ENCODE measurements at regions not wholly inside any gene's neighbourhood (a gene's known extent, or its start where the extent isn't known, plus 50 kb on each side); places are given as distances from the start of the nearest gene placed in this dataset.
"Not testable (repeated sequence)": the region's sequence is repeated elsewhere in the genome, so short reads cannot be mapped to it uniquely, and the experiment has no call there.

DNA sequence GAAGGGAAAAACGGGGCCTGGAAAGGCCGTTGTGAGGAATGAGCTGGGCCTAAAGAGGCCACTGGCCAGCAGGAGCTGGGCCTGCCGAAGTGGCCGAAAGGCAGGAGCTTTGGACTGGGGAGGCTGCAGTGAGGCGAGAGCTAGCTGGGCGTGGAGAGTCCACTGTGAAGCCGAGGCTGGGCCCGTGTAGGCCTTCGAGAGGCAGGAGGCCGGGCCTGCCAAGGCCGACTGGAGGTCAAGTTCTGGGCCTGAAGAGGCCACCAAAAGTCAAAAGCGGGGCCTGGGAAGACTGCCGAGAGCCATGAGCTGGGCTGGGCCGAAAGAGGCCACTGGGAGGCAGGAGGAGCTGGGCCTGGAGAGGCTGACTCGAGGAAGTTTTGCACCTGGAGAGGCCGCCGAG is 69.6 kb upstream of the COBL start:
- not testable (repeated sequence) for DNase-seq (ENCODE audit: low read depth); H3K4me3 ChIP-seq (ENCODE audit: low read depth, low read length)

DNA sequence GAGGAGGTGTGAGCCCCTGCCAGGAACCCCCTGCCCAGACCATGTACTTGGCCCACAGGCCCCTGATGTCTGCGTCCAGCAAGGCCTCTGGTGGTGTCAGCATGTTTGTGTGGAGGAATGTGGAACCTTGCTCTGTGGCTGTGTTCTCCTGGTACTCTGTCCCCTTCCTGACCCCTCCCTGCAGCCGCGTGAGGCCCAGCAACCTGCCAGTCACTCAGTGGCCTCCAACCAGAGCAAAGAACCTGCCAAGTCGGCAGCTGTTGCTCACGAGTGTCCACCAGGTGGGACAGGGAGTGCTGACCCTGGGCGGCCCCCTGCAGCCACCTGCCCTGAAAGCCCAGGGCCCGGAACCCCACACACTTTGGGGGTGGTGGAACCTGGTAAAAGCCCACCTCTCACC is 65.6 kb upstream of the COBL start:
- DNase-seq (ENCODE audit: low read depth); H3K4me3 ChIP-seq (ENCODE audit: low read depth, low read length): not testable (repeated sequence)

DNA sequence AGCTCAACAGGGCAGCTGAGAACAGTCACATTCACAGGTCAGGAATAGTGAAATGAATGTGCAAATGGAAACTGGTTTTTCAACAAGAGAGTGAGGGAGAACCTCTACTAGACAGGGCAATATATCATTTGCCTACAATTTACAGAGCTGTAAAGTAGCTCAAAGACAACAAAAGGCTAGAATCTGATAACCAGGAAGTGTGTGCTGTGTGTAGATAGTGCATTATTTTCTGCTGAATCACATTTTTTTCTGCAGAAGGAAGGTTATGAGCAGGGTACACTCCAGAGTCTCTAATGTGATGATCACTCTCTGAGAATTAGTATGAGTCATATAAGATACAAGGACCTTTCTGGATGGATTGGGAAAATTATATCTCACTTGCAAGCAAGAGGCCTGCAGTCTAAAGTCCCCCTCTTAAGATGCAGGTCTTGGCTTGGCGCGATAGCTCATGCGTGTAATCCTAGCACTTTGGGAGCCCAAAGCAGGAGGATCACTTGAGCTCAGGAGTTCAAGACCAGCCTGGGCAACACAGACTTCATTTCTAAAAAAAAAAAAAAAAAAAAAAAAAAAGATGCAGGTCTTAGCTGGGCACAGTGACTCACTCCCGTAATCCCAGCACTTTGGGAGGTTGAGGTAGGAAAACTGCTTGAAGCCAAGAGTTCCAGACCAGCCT is 59.9 kb upstream of the COBL start:
- TF ChIP-seq, protein P1, sequence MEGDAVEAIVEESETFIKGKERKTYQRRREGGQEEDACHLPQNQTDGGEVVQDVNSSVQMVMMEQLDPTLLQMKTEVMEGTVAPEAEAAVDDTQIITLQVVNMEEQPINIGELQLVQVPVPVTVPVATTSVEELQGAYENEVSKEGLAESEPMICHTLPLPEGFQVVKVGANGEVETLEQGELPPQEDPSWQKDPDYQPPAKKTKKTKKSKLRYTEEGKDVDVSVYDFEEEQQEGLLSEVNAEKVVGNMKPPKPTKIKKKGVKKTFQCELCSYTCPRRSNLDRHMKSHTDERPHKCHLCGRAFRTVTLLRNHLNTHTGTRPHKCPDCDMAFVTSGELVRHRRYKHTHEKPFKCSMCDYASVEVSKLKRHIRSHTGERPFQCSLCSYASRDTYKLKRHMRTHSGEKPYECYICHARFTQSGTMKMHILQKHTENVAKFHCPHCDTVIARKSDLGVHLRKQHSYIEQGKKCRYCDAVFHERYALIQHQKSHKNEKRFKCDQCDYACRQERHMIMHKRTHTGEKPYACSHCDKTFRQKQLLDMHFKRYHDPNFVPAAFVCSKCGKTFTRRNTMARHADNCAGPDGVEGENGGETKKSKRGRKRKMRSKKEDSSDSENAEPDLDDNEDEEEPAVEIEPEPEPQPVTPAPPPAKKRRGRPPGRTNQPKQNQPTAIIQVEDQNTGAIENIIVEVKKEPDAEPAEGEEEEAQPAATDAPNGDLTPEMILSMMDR (IDR thresholded peaks at IDR 0.05; ENCODE audit: insufficient read depth, low read depth, low read length, missing control alignments): no peak
- H3K4me3 ChIP-seq (ENCODE audit: low read depth, low read length): no peak overlapping the region
- DNase-seq (ENCODE audit: low read depth): no peak

DNA sequence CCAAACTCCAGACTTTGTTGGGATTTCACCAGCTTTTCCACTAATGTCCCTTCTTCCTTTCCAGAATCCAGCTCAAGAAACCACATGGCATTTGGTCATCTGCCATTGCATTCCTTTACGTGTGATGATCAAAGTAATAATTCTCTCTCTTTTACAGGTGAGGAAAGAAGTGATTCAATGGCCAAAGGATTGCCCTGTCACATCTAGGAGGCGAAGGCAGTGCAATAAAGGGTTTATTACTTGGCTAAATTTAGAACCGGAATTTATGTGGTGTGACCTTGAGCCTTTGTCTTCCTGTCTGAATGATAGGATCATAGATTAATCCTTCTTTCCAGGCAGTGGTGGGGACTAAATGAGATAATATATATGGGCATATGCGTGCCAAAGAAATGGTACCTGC is 58.3 kb upstream of the COBL start:
- TF ChIP-seq, protein P1 (IDR thresholded peaks at IDR 0.05; ENCODE audit: insufficient read depth, low read depth, low read length, missing control alignments): no peak
- DNase-seq (ENCODE audit: low read depth): no peak
- no peak overlapping the region for H3K4me3 ChIP-seq (ENCODE audit: low read depth, low read length)

DNA sequence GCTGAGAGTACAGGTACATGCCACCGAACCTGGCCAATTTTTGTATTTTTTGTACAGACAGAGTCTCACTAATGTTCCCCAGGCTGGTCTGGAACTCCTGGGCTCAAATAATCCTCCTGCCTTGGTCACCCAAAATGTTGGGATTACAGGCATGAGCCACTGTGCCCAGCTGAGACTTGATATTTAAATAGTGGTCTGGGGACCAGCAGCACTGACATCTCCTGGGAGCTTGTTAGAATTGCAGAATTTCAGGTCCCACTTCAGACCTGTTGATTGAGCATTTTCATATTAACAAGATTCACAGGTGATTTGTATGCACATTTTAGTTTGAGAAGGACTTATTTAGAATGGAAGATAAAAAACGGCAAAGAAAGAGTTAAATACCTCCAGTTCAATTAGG is 57.0 kb upstream of the COBL start:
- not testable (repeated sequence) for DNase-seq (ENCODE audit: low read depth); H3K4me3 ChIP-seq (ENCODE audit: low read depth, low read length)

DNA sequence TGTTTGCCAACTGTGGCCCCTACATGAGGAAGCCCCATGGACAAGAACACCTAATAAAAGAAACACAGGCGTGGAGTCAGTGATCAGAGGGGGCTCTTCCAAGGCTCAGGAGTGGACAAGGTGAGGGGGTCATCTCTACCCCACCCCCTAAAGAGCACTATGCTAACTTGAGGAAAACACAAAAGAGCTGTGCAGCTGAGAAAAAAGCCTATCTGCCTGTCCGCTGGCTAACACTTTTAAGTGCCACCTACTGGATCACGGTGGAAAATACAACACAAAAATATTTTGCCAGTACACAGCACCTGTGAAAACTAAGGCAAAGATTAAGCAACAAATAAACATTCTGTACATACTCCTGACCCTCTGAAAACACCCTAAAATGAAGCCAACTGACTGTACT is 53.1 kb upstream of the COBL start:
- TF ChIP-seq, protein P1 (IDR thresholded peaks at IDR 0.05; ENCODE audit: insufficient read depth, low read depth, low read length, missing control alignments): peak; percentile 22
- DNase-seq (ENCODE audit: low read depth): peak; percentile 4
- H3K4me3 ChIP-seq (ENCODE audit: low read depth, low read length): no peak overlapping the region

DNA sequence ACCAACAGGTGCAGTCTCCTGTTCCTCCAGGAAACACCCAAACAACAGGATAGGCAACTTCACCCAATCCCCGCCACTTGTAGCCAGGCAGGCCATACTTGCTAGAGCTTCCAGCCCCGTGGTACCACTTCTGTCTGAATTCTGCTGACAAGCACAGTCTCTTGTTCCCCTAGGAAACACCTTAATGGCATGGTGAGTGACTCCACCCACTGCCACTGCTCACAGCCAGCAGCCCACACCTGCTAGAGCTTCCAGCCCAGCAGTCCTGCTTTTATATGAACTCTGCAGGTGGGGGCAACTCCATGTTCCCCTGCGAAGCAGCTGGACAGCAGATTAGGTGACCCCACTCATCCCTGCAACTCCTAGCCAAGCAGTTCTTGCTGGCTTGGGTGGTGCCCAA is 52.6 kb upstream of the COBL start:
- not testable (repeated sequence) for DNase-seq (ENCODE audit: low read depth); H3K4me3 ChIP-seq (ENCODE audit: low read depth, low read length)

DNA sequence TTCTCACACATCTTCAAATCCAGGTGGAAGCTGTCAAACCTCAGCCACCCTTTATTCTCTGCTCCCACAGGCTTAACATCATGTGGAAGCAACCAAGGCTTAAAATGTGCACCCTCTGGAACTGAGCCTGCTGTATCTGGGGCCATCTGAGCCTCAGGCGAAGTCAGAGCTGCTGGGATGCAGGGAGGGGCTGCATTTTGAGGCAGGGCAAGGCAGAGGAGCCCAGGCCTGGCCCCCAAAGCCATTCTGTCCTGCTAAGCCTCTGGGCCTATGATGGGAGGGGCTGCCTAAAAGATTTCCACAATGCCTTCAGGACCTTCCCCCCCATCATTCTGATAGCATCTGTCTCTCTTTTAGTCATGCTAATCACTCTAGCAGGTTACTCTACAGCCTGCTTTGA is 51.7 kb upstream of the COBL start:
- TF ChIP-seq, protein P1 (IDR thresholded peaks at IDR 0.05; ENCODE audit: insufficient read depth, low read depth, low read length, missing control alignments): no peak
- no peak for DNase-seq (ENCODE audit: low read depth)
- no peak overlapping the region for H3K4me3 ChIP-seq (ENCODE audit: low read depth, low read length)

DNA sequence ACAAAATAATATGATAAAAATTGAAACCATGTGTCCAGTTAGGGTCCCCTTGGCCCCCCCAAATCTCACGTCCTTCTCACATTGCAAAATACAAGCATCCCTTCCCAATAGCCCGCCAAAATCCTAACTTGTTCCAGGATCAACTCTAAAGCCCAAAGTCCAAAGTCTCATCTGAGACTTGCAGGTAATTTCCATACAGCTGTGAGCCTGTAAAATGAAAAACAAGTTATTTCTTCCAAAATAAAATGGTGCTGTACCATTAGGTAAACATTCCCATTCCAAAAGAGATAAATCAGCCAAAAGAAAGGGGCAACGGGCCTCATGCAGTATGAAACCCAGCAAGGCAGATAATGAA is 51.0 kb upstream of the COBL start:
- TF ChIP-seq, protein P1 (IDR thresholded peaks at IDR 0.05; ENCODE audit: insufficient read depth, low read depth, low read length, missing control alignments): no peak
- DNase-seq (ENCODE audit: low read depth): no peak
- H3K4me3 ChIP-seq (ENCODE audit: low read depth, low read length): no peak overlapping the region

All from GM12865 (cell line).